ENCODE measurements at regions not wholly inside any gene's neighbourhood (a gene's known extent, or its start where the extent isn't known, plus 50 kb on each side); places are given as distances from the start of the nearest gene placed in this dataset.

GRCh38 chr1:209388358-209388757, 195.2 kb upstream of the CAMK1G start:
- Histone ChIP-seq H4K20me1 (ENCODE audit: insufficient read depth) (no peaks in the 10 kb centered on the region), H3K36me3 (ENCODE audit: low read depth) (no peaks in the 10 kb centered on the region), H3K4me3 (no peak overlapping the region), H3F3A (ENCODE audit: insufficient read depth) (peaks cover 20% of the 10 kb centered on the region), H3K79me2 (ENCODE audit: insufficient read depth) (no peaks in the 10 kb centered on the region), H3K9me2 (ENCODE audit: insufficient read depth) (no peaks in the 10 kb centered on the region), H3K27ac (peak overlapping the region; percentile 61; the same call in 1 of the 2 replicates), H3K4me1 (ENCODE audit: insufficient read depth) (peaks cover 29% of the 10 kb centered on the region), H2AFZ (no peak overlapping the region), H3K9ac (no peak overlapping the region), H3K4me2 (ENCODE audit: unreplicated experiment) (peak overlapping the region; percentile 38), H3K9me3 (ENCODE audit: low read depth) (no peaks in the 10 kb centered on the region), H3K27me3 (replicated peaks; ENCODE audit: insufficient read depth) (no peaks in the 10 kb centered on the region)
- 97 to 100% methylated on average over 1 of the region's 1 CpG for WGBS, 2 experiments (ENCODE audit: low coverage in 1 of 2, low lambda C conversion rate in 2 of 2, missing lambda C conversion rate in 2 of 2)
- no peak for DNase-seq
- no peak for TF ChIP-seq EZH2phosphoT487 (IDR thresholded peaks at IDR 0.05; ENCODE audit: insufficient read depth, low read depth)
- TF ChIP-seq EZH2 (IDR thresholded peaks at IDR 0.05; ENCODE audit: insufficient read depth, poor library complexity, severe bottlenecking) = no peak
- in situ Hi-C loops (cut with MboI) = no loop called here

GRCh38 chr1:209389258-209389657, 194.3 kb upstream of the CAMK1G start:
- no peak overlapping the region for H2AFZ ChIP-seq
- peak overlapping the region; percentile 38 for H3K4me2 ChIP-seq (ENCODE audit: unreplicated experiment)
- no peak overlapping the region for H3K4me3 ChIP-seq
- peak overlapping the region; percentile 61 for H3K27ac ChIP-seq
- TF ChIP-seq EZH2phosphoT487 (IDR thresholded peaks at IDR 0.05; ENCODE audit: insufficient read depth, low read depth) = no peak
- TF ChIP-seq EZH2 (IDR thresholded peaks at IDR 0.05; ENCODE audit: insufficient read depth, poor library complexity, severe bottlenecking) = no peak
- no peaks in the 10 kb centered on the region for H3K27me3 ChIP-seq (replicated peaks; ENCODE audit: insufficient read depth)
- in situ Hi-C loops (cut with MboI) = no loop called here
- no peaks in the 10 kb centered on the region for H3K79me2 ChIP-seq (ENCODE audit: insufficient read depth)
- H3F3A ChIP-seq (ENCODE audit: insufficient read depth) = peaks cover 20% of the 10 kb centered on the region
- H3K9ac ChIP-seq = no peak overlapping the region
- no peaks in the 10 kb centered on the region for H3K9me2 ChIP-seq (ENCODE audit: insufficient read depth)
- H3K4me1 ChIP-seq (ENCODE audit: insufficient read depth) = peaks cover 29% of the 10 kb centered on the region
- WGBS, 2 experiments (ENCODE audit: low coverage in 1 of 2, low lambda C conversion rate in 2 of 2, missing lambda C conversion rate in 2 of 2) = 0% methylated on average over 1 of the region's 1 CpG
- H4K20me1 ChIP-seq (ENCODE audit: insufficient read depth) = no peaks in the 10 kb centered on the region
- peak; percentile 92 for DNase-seq
- no peaks in the 10 kb centered on the region for H3K36me3 ChIP-seq (ENCODE audit: low read depth)
- H3K9me3 ChIP-seq (ENCODE audit: low read depth) = no peaks in the 10 kb centered on the region

DNA sequence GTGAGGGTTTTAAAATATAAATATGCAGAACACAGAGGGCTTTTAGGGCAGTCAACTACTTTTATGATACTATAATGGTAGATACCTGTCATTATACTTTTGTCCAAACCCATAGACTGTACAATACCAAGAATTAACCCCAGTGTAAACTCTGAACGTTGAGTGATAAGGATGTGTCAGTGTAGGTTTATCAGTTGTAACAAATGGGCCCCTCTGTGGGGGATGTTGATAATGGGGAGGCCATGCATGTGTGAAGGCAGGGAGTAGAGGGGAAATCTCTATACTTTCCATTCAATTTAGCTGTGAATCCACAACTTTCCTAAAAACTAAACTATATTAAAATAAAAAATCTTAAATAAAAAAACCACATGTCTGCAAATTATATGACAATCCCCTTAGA, 193.5 kb upstream of the CAMK1G start:
- WGBS, 2 experiments (ENCODE audit: low coverage in 1 of 2, low lambda C conversion rate in 2 of 2, missing lambda C conversion rate in 2 of 2) = 100% methylated on average over 1 of the region's 1 CpG
- H3K27ac ChIP-seq = no peak overlapping the region
- TF ChIP-seq EZH2phosphoT487 (IDR thresholded peaks at IDR 0.05; ENCODE audit: insufficient read depth, low read depth) (no peak), EZH2 (IDR thresholded peaks at IDR 0.05; ENCODE audit: insufficient read depth, poor library complexity, severe bottlenecking) (no peak)

DNA sequence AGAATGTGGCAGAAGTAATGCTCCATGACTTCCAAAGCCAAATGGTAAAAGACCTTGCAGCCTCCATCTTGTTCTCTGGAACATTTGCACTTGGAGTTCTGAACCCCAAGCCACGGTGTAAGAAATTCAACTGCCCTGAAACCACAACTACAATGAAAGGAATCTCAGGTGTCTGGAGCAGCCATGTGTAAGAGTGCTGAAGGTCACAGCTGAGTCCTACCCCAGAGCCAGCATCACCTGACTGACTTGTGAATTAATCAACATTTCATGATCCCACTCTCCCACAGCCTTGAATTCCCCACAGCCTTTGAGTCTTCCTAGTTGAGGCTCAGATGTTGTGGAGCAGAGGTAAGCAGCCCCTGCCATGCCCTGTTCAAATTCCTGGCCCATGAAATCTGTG, 192.8 kb upstream of the CAMK1G start:
- TF ChIP-seq EZH2phosphoT487 (IDR thresholded peaks at IDR 0.05; ENCODE audit: insufficient read depth, low read depth) (no peak), EZH2 (IDR thresholded peaks at IDR 0.05; ENCODE audit: insufficient read depth, poor library complexity, severe bottlenecking) (no peak)
- H3K9me2 ChIP-seq (ENCODE audit: insufficient read depth) = no peaks in the 10 kb centered on the region
- no peak overlapping the region for H2AFZ ChIP-seq
- no peaks in the 10 kb centered on the region for H4K20me1 ChIP-seq (ENCODE audit: insufficient read depth)
- no peak overlapping the region for H3K4me3 ChIP-seq
- H3K27me3 ChIP-seq (replicated peaks; ENCODE audit: insufficient read depth) = no peaks in the 10 kb centered on the region
- H3K9me3 ChIP-seq (ENCODE audit: low read depth) = no peaks in the 10 kb centered on the region
- H3K4me2 ChIP-seq (ENCODE audit: unreplicated experiment) = no peak overlapping the region
- 92 to 100% methylated on average over 1 of the region's 1 CpG for WGBS, 2 experiments (ENCODE audit: low coverage in 1 of 2, low lambda C conversion rate in 2 of 2, missing lambda C conversion rate in 2 of 2)
- no peak overlapping the region for H3K27ac ChIP-seq
- in situ Hi-C loops (cut with MboI) = no loop called here
- peaks cover 20% of the 10 kb centered on the region for H3F3A ChIP-seq (ENCODE audit: insufficient read depth)
- no peak overlapping the region for H3K9ac ChIP-seq
- no peaks in the 10 kb centered on the region for H3K36me3 ChIP-seq (ENCODE audit: low read depth)
- H3K79me2 ChIP-seq (ENCODE audit: insufficient read depth) = no peaks in the 10 kb centered on the region
- DNase-seq = no peak
- H3K4me1 ChIP-seq (ENCODE audit: insufficient read depth) = peaks cover 29% of the 10 kb centered on the region

More for the DNA sequence above, 193.5 kb upstream of the CAMK1G start:
- H3K4me3 ChIP-seq = no peak overlapping the region
- H3K27me3 ChIP-seq (replicated peaks; ENCODE audit: insufficient read depth) = no peaks in the 10 kb centered on the region
- no peak for DNase-seq
- H3K9ac ChIP-seq = no peak overlapping the region
- H3K36me3 ChIP-seq (ENCODE audit: low read depth) = no peaks in the 10 kb centered on the region
- no peaks in the 10 kb centered on the region for H4K20me1 ChIP-seq (ENCODE audit: insufficient read depth)
- H2AFZ ChIP-seq = no peak overlapping the region
- H3K79me2 ChIP-seq (ENCODE audit: insufficient read depth) = no peaks in the 10 kb centered on the region
- no peaks in the 10 kb centered on the region for H3K9me3 ChIP-seq (ENCODE audit: low read depth)
- H3K9me2 ChIP-seq (ENCODE audit: insufficient read depth) = no peaks in the 10 kb centered on the region
- peaks cover 20% of the 10 kb centered on the region for H3F3A ChIP-seq (ENCODE audit: insufficient read depth)
- in situ Hi-C loops (cut with MboI) = no loop called here
- H3K4me1 ChIP-seq (ENCODE audit: insufficient read depth) = peaks cover 29% of the 10 kb centered on the region
- no peak overlapping the region for H3K4me2 ChIP-seq (ENCODE audit: unreplicated experiment)

GRCh38 chr1:209391792-209392191, 191.7 kb upstream of the CAMK1G start:
- H2AFZ ChIP-seq = no peak overlapping the region
- H3K9me3 ChIP-seq (ENCODE audit: low read depth) = no peaks in the 10 kb centered on the region
- DNase-seq = no peak
- H3K27me3 ChIP-seq (replicated peaks; ENCODE audit: insufficient read depth) = no peaks in the 10 kb centered on the region
- in situ Hi-C loops (cut with MboI) = no loop called here
- WGBS, 2 experiments (ENCODE audit: low coverage in 1 of 2, low lambda C conversion rate in 2 of 2, missing lambda C conversion rate in 2 of 2) = 79% methylated on average over 2 of the region's 2 CpGs
- H3K4me3 ChIP-seq = no peak overlapping the region
- no peaks in the 10 kb centered on the region for H3K36me3 ChIP-seq (ENCODE audit: low read depth)
- no peak overlapping the region for H3K4me2 ChIP-seq (ENCODE audit: unreplicated experiment)
- H3K27ac ChIP-seq = no peak overlapping the region
- peaks cover 29% of the 10 kb centered on the region for H3K4me1 ChIP-seq (ENCODE audit: insufficient read depth)
- H3K9ac ChIP-seq = no peak overlapping the region
- no peaks in the 10 kb centered on the region for H3K9me2 ChIP-seq (ENCODE audit: insufficient read depth)
- H3K79me2 ChIP-seq (ENCODE audit: insufficient read depth) = no peaks in the 10 kb centered on the region
- H4K20me1 ChIP-seq (ENCODE audit: insufficient read depth) = no peaks in the 10 kb centered on the region
- H3F3A ChIP-seq (ENCODE audit: insufficient read depth) = peaks cover 20% of the 10 kb centered on the region
- no peak for TF ChIP-seq EZH2 (IDR thresholded peaks at IDR 0.05; ENCODE audit: insufficient read depth, poor library complexity, severe bottlenecking)
- no peak for TF ChIP-seq EZH2phosphoT487 (IDR thresholded peaks at IDR 0.05; ENCODE audit: insufficient read depth, low read depth)
